A673 (cell line): ENCODE measurements at regions not wholly inside any gene's neighbourhood (a gene's known extent, or its start where the extent isn't known, plus 50 kb on each side); places are given as distances from the start of the nearest gene placed in this dataset.

Source experiments
- BruUV-seq: library from RNA; stranded (reverse); fragments of 400-500 nt; replicated peaks from 2 replicates; lab custom pipeline; 2021; lab: Mats Ljungman, UMichigan
- CTCF ChIA-PET: fragments of 300-600 bp; sonication (Branson Sonifier 250); formaldehyde crosslinking; loops from one replicate; lab custom pipeline; 2022; ENCODE audit warnings: antibody characterized with exemption; lab: Charles Lee
- POLR2A ChIA-PET: fragments of 300-600 bp; sonication (Branson Sonifier 250); formaldehyde crosslinking; loops from one replicate; lab custom pipeline; 2022; ENCODE audit warnings: antibody characterized with exemption; ENCODE audit not compliant: low non-redundant PET; lab: Charles Lee
- DNase-seq: peaks from one replicate; pipeline ENCODE4 v3.0.0-alpha.2; 2015; ENCODE audit warnings: low spot score
- H3K27ac ChIP-seq: fragments of 200-600 bp; sonication (generic); 2 replicates; pipeline ENCODE4 v1.5.1; 2016; ENCODE audit warnings: mixed run types, low read depth, mild to moderate bottlenecking, mixed read lengths, antibody characterized with exemption, low read length; ENCODE audit not compliant: poor library complexity, severe bottlenecking
- H3K27me3 ChIP-seq: fragments of 200-600 bp; sonication (generic); replicated peaks from 2 replicates; pipeline ENCODE4 v1.6.1; 2017; ENCODE audit warnings: mixed run types, low read depth, mild to moderate bottlenecking, mixed read lengths, antibody characterized with exemption, low read length; ENCODE audit not compliant: insufficient read depth, poor library complexity
- H3K36me3 ChIP-seq: fragments of 200-600 bp; sonication (generic); 2 replicates; pipeline ENCODE4 v1.6.1; 2016; ENCODE audit warnings: mixed run types, mild to moderate bottlenecking, mixed read lengths, antibody characterized with exemption, low read length; ENCODE audit not compliant: insufficient read depth, poor library complexity, severe bottlenecking
- H3K4me1 ChIP-seq: fragments of 200-600 bp; sonication (generic); 2 replicates; pipeline ENCODE4 v1.6.1; 2017; ENCODE audit warnings: mixed run types, mild to moderate bottlenecking, mixed read lengths, antibody characterized with exemption, low read length; ENCODE audit not compliant: insufficient read depth, poor library complexity, severe bottlenecking
- H3K4me3 ChIP-seq: fragments of 200-600 bp; sonication (generic); 2 replicates; pipeline ENCODE4 v1.5.1; 2016; ENCODE audit warnings: low read depth, mixed run types, mild to moderate bottlenecking, mixed read lengths, low read length; ENCODE audit not compliant: poor library complexity, severe bottlenecking
- H3K9me3 ChIP-seq: fragments of 200-600 bp; sonication (generic); 2 replicates; pipeline ENCODE4 v1.6.1; 2016; ENCODE audit warnings: mixed run types, low read depth, mild to moderate bottlenecking, mixed read lengths, antibody characterized with exemption, low read length; ENCODE audit not compliant: poor library complexity, severe bottlenecking
- EZH2 ChIP-seq: fragments of 200-600 bp; sonication (generic); IDR thresholded peaks from 2 replicates; pipeline ENCODE4 v1.6.1; 2017; ENCODE audit warnings: borderline replicate concordance, low read depth, mild to moderate bottlenecking, mixed read lengths, antibody characterized with exemption, low read length; ENCODE audit not compliant: poor library complexity, severe bottlenecking
- intact Hi-C: fragments of 100-400 bp; cut with micrococcal nuclease; formaldehyde crosslinking; loops from one replicate; pipeline ENCODE4 v1.10.0; 2022; ENCODE audit not compliant: unreplicated experiment
- TF ChIP-seq, protein P1 (sequence below): fragments of 300-800, 200-600 bp; sonication (generic); conservative IDR thresholded peaks from 2 replicates; pipeline ENCODE4 v1.5.1; 2017; ENCODE audit warnings: low read depth, mild to moderate bottlenecking, antibody characterized with exemption, low read length, moderate library complexity, mixed read lengths

- ChIA-PET POLR2A (no interaction called here), CTCF (no interaction called here)
- Histone ChIP-seq H3K4me1 (no peaks in the 10 kb centered on the region), H3K27me3 (no peaks in the 10 kb centered on the region), H3K9me3 (no peaks in the 10 kb centered on the region), H3K27ac (no peak overlapping the region), H3K4me3 (no peak overlapping the region), H3K36me3 (no peaks in the 10 kb centered on the region)
- BruUV-seq: no TSS peak
- TF ChIP-seq, protein P1, sequence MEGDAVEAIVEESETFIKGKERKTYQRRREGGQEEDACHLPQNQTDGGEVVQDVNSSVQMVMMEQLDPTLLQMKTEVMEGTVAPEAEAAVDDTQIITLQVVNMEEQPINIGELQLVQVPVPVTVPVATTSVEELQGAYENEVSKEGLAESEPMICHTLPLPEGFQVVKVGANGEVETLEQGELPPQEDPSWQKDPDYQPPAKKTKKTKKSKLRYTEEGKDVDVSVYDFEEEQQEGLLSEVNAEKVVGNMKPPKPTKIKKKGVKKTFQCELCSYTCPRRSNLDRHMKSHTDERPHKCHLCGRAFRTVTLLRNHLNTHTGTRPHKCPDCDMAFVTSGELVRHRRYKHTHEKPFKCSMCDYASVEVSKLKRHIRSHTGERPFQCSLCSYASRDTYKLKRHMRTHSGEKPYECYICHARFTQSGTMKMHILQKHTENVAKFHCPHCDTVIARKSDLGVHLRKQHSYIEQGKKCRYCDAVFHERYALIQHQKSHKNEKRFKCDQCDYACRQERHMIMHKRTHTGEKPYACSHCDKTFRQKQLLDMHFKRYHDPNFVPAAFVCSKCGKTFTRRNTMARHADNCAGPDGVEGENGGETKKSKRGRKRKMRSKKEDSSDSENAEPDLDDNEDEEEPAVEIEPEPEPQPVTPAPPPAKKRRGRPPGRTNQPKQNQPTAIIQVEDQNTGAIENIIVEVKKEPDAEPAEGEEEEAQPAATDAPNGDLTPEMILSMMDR: no peak
- no peak for TF ChIP-seq EZH2
- no peak for DNase-seq
- intact Hi-C loops: no loop called here
Observed at GRCh38 chr12:111189792-111190191, 179.1 kb downstream of the PHETA1 start.

- intact Hi-C loops: no loop called here
- POLR2A ChIA-PET: no interaction called here
Observed at GRCh38 chr12:111188436-111188835, 180.5 kb downstream of the PHETA1 start.

GRCh38 chr12:111186347-111186746 lies 182.5 kb downstream of the PHETA1 start:
- CTCF ChIA-PET: no interaction called here
- intact Hi-C loops: no loop called here
- TF ChIP-seq, protein P1: no peak
- no peak for TF ChIP-seq EZH2
- no peak overlapping the region for H3K27ac ChIP-seq
- H3K27me3 ChIP-seq: no peaks in the 10 kb centered on the region
- no peaks in the 10 kb centered on the region for H3K36me3 ChIP-seq
- no peak for DNase-seq
- POLR2A ChIA-PET: no interaction called here
- BruUV-seq: no TSS peak
- H3K4me1 ChIP-seq: peaks cover 7% of the 10 kb centered on the region
- no peak overlapping the region for H3K4me3 ChIP-seq
- no peaks in the 10 kb centered on the region for H3K9me3 ChIP-seq

More at GRCh38 chr12:111188436-111188835, 180.5 kb downstream of the PHETA1 start:
- TF ChIP-seq, protein P1: no peak
- no peak for TF ChIP-seq EZH2
- Histone ChIP-seq H3K4me1 (no peaks in the 10 kb centered on the region), H3K4me3 (no peak overlapping the region), H3K36me3 (no peaks in the 10 kb centered on the region), H3K9me3 (no peaks in the 10 kb centered on the region), H3K27ac (no peak overlapping the region), H3K27me3 (no peaks in the 10 kb centered on the region)
- DNase-seq: no peak
- CTCF ChIA-PET: no interaction called here
- BruUV-seq: no TSS peak
